ENCODE measurements at regions not wholly inside any gene's neighbourhood (a gene's known extent, or its start where the extent isn't known, plus 50 kb on each side); places are given as distances from the start of the nearest gene placed in this dataset.
"Not testable (repeated sequence)": the region's sequence is repeated elsewhere in the genome, so short reads cannot be mapped to it uniquely, and the experiment has no call there.

DNA sequence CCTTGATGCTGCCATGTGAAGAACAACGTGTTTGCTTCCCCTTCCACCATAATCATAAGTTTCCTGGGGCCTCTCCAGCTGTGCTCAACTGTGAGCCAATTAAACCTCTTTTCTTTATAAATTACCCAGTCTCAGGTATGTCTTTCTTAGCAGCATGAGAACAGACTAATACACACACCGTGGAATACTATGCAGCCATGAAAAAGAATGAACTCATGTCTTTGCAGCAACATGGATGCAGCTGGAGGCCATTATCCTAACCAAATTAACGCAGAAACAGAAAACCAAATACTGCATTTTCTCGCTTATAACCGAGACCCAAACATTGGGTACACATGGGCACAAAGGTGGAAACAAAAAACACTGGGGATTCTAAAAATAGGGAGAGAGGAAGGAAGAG lies 286.7 kb upstream of the MINDY3 start:
- in situ Hi-C loops (cut with MboI; ENCODE audit: low sequenced_read_pairs, unreplicated experiment): no loop called here
- DNase-seq (ENCODE audit: low spot score): no peak
- TF ChIP-seq, protein P1, sequence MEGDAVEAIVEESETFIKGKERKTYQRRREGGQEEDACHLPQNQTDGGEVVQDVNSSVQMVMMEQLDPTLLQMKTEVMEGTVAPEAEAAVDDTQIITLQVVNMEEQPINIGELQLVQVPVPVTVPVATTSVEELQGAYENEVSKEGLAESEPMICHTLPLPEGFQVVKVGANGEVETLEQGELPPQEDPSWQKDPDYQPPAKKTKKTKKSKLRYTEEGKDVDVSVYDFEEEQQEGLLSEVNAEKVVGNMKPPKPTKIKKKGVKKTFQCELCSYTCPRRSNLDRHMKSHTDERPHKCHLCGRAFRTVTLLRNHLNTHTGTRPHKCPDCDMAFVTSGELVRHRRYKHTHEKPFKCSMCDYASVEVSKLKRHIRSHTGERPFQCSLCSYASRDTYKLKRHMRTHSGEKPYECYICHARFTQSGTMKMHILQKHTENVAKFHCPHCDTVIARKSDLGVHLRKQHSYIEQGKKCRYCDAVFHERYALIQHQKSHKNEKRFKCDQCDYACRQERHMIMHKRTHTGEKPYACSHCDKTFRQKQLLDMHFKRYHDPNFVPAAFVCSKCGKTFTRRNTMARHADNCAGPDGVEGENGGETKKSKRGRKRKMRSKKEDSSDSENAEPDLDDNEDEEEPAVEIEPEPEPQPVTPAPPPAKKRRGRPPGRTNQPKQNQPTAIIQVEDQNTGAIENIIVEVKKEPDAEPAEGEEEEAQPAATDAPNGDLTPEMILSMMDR (IDR thresholded peaks at IDR 0.05; ENCODE audit: borderline replicate concordance, control extremely low read depth, extremely low read depth, insufficient read depth, missing control alignments): no peak

- TF ChIP-seq, protein P1 (IDR thresholded peaks at IDR 0.05; ENCODE audit: borderline replicate concordance, control extremely low read depth, extremely low read depth, insufficient read depth, missing control alignments): no peak
- no peak for DNase-seq (ENCODE audit: low spot score)
- in situ Hi-C loops (cut with MboI; ENCODE audit: low sequenced_read_pairs, unreplicated experiment): no loop called here
Observed at GRCh38 chr10:16155834-16156233, 281.0 kb upstream of the PTER start.

DNA sequence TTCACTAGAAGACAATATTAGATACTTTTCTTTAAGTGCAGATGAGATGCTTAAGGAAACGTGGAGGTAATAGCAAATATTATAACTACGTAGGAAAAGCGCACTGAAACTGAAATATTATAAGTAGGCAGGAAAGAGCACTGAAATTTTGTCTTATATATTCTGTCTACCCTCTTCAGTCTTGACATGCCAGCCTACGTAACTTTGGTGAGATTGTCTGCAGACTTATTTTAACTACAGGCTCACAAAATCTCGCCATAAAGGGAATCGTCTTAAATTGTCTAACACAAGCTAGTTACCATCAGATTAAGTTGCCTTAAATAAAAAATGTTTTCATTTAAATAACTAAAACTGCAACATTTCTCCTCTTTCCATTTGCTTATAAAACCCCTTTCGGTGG lies 280.1 kb upstream of the PTER start:
- in situ Hi-C loops (cut with MboI; ENCODE audit: low sequenced_read_pairs, unreplicated experiment): no loop called here
- no peak for DNase-seq (ENCODE audit: low spot score)
- TF ChIP-seq, protein P1 (IDR thresholded peaks at IDR 0.05; ENCODE audit: borderline replicate concordance, control extremely low read depth, extremely low read depth, insufficient read depth, missing control alignments): no peak

- in situ Hi-C loops (cut with MboI; ENCODE audit: low sequenced_read_pairs, unreplicated experiment); DNase-seq (ENCODE audit: low spot score): not testable (repeated sequence)
Observed at GRCh38 chr10:16165067-16165466, 271.7 kb upstream of the PTER start.

DNA sequence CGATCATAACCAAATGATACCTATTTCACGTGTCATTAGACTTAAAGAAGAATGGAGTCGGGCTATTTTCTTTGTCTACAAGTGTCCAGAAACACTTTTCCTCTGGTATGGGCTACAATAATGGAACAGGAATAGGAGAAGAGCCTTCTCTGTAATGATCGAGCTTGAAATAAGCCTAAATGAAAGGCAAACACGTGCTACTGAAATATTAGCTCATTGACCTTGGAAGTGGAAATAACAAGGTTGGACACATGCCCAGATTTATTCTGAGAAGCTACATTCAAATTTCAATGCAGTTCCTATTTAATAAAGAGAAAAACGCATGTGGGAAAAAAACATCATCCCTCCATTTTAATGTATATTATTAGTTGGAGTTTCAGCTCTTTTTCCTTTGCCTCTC lies 254.7 kb upstream of the PTER start:
- no peak for DNase-seq (ENCODE audit: low spot score)
- TF ChIP-seq, protein P1 (IDR thresholded peaks at IDR 0.05; ENCODE audit: borderline replicate concordance, control extremely low read depth, extremely low read depth, insufficient read depth, missing control alignments): no peak
- in situ Hi-C loops (cut with MboI; ENCODE audit: low sequenced_read_pairs, unreplicated experiment): no loop called here

DNA sequence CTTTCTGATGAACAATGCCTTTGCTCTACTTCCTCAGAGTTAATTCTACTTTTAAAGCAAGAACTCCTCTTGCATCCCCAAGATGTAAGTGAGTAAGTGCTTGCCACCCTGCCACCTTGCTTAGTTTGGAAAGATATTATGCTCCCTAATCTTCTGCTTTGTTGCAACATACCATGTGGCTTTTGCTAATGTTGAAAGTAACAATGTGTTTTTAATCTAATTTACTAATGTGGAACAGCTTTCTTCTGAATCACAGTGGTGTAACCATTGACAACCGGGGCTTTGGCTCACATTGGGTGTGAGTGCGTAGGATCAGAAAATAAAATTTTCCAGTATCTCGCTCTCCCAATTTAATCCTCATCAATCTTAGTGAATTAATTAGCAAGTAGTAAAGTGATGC lies 254.1 kb upstream of the PTER start:
- DNase-seq (ENCODE audit: low spot score): no peak
- in situ Hi-C loops (cut with MboI; ENCODE audit: low sequenced_read_pairs, unreplicated experiment): no loop called here
- TF ChIP-seq, protein P1 (IDR thresholded peaks at IDR 0.05; ENCODE audit: borderline replicate concordance, control extremely low read depth, extremely low read depth, insufficient read depth, missing control alignments): no peak

DNA sequence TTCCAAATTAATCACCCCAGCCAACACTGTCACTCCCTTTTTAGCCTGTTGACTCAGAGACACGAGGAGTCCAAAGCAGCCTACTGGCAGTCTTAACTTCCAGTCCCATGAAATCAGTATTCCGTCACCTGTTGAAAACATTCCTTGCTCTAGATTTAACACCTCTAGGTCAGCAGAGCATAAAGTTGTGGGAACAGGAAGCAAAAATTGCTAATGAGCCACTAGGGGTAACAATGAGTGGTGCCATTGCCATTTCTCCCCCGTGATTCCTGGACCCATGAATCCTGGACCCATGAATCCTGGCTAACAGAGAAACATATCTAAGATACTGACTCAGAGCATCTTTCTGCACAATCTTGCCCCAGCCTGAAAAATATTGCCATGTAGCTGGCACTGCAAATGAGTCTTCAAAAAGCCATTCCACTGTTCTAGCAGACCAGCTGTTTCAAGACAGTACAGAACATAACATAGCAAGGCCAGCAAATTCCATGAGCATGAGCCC lies 252.7 kb upstream of the PTER start:
- TF ChIP-seq, protein P1 (IDR thresholded peaks at IDR 0.05; ENCODE audit: borderline replicate concordance, control extremely low read depth, extremely low read depth, insufficient read depth, missing control alignments): no peak
- in situ Hi-C loops (cut with MboI; ENCODE audit: low sequenced_read_pairs, unreplicated experiment): no loop called here
- no peak for DNase-seq (ENCODE audit: low spot score)

All from GM13976 (cell line).